ENCODE measurements at regions not wholly inside any gene's neighbourhood (a gene's known extent, or its start where the extent isn't known, plus 50 kb on each side); places are given as distances from the start of the nearest gene placed in this dataset.

GRCh38 chr15:70476441-70476840 is 286.9 kb downstream of the UACA start:
- POLR2A ChIA-PET (ENCODE audit: low non-redundant PET) = no interaction called here
- Histone ChIP-seq H3K27me3 (replicated peaks; ENCODE audit: insufficient read depth, low read depth, low read length, poor library complexity) (no peaks in the 10 kb centered on the region), H3K4me1 (ENCODE audit: insufficient read depth, low read length, poor library complexity, severe bottlenecking) (peaks cover 31% of the 10 kb centered on the region), H3K4me3 (ENCODE audit: low read depth, low read length, poor library complexity, severe bottlenecking) (no peak overlapping the region), H3K36me3 (ENCODE audit: insufficient read depth, low read length, poor library complexity, severe bottlenecking) (no peaks in the 10 kb centered on the region), H3K9me3 (ENCODE audit: low read depth, low read length, poor library complexity, severe bottlenecking) (no peaks in the 10 kb centered on the region), H3K27ac (ENCODE audit: low read depth, low read length, poor library complexity, severe bottlenecking) (no peak overlapping the region)
- no peak for DNase-seq (ENCODE audit: low spot score)
- no TSS peak for BruUV-seq (replicated peaks)
- TF ChIP-seq EZH2 (IDR thresholded peaks at IDR 0.05; ENCODE audit: borderline replicate concordance, low read depth, low read length, poor library complexity, severe bottlenecking) (no peak), CTCF (conservative IDR thresholded peaks at IDR 0.05; ENCODE audit: low read depth, low read length) (no peak)
- intact Hi-C loops (cut with micrococcal nuclease; ENCODE audit: unreplicated experiment) = loop anchor here (10.0 kb wide), 1 partner anchor 382 kb away; the partner anchor contains the start of gene TLE3
- CTCF ChIA-PET = no interaction called here

- Histone ChIP-seq H3K27me3 (replicated peaks; ENCODE audit: insufficient read depth, low read depth, low read length, poor library complexity) (no peaks in the 10 kb centered on the region), H3K4me1 (ENCODE audit: insufficient read depth, low read length, poor library complexity, severe bottlenecking) (peaks cover 31% of the 10 kb centered on the region), H3K9me3 (ENCODE audit: low read depth, low read length, poor library complexity, severe bottlenecking) (no peaks in the 10 kb centered on the region), H3K36me3 (ENCODE audit: insufficient read depth, low read length, poor library complexity, severe bottlenecking) (no peaks in the 10 kb centered on the region), H3K27ac (ENCODE audit: low read depth, low read length, poor library complexity, severe bottlenecking) (no peak overlapping the region), H3K4me3 (ENCODE audit: low read depth, low read length, poor library complexity, severe bottlenecking) (no peak overlapping the region)
- no peak for DNase-seq (ENCODE audit: low spot score)
- BruUV-seq (replicated peaks) = no TSS peak
- ChIA-PET POLR2A (ENCODE audit: low non-redundant PET) (no interaction called here), CTCF (no interaction called here)
- intact Hi-C loops (cut with micrococcal nuclease; ENCODE audit: unreplicated experiment) = loop anchor here (10.0 kb wide), 1 partner anchor 381 kb away; the partner anchor contains the start of gene TLE3
- TF ChIP-seq EZH2 (IDR thresholded peaks at IDR 0.05; ENCODE audit: borderline replicate concordance, low read depth, low read length, poor library complexity, severe bottlenecking) = no peak
- no peak for TF ChIP-seq CTCF (conservative IDR thresholded peaks at IDR 0.05; ENCODE audit: low read depth, low read length)
Observed at GRCh38 chr15:70475921-70476320, 287.4 kb downstream of the UACA start.

- H3K9me3 ChIP-seq (ENCODE audit: low read depth, low read length, poor library complexity, severe bottlenecking) = no peaks in the 10 kb centered on the region
Observed at GRCh38 chr15:70475407-70475781, 288.0 kb downstream of the UACA start.

More at GRCh38 chr15:70475407-70475781, 288.0 kb downstream of the UACA start:
- Histone ChIP-seq H3K36me3 (ENCODE audit: insufficient read depth, low read length, poor library complexity, severe bottlenecking) (no peaks in the 10 kb centered on the region), H3K27ac (ENCODE audit: low read depth, low read length, poor library complexity, severe bottlenecking) (no peak overlapping the region), H3K4me1 (ENCODE audit: insufficient read depth, low read length, poor library complexity, severe bottlenecking) (peaks cover 31% of the 10 kb centered on the region), H3K4me3 (ENCODE audit: low read depth, low read length, poor library complexity, severe bottlenecking) (peak overlapping the region; percentile 2), H3K27me3 (replicated peaks; ENCODE audit: insufficient read depth, low read depth, low read length, poor library complexity) (no peaks in the 10 kb centered on the region)
- ChIA-PET CTCF (no interaction called here), POLR2A (ENCODE audit: low non-redundant PET) (no interaction called here)
- no peak for TF ChIP-seq EZH2 (IDR thresholded peaks at IDR 0.05; ENCODE audit: borderline replicate concordance, low read depth, low read length, poor library complexity, severe bottlenecking)
- no peak for TF ChIP-seq CTCF (conservative IDR thresholded peaks at IDR 0.05; ENCODE audit: low read depth, low read length)
- DNase-seq (ENCODE audit: low spot score) = no peak
- intact Hi-C loops (cut with micrococcal nuclease; ENCODE audit: unreplicated experiment) = loop anchor here (10.0 kb wide), 1 partner anchor 381 kb away; the partner anchor contains the start of gene TLE3
- BruUV-seq (replicated peaks) = no TSS peak

All from A673 (cell line).